ENCODE measurements at regions not wholly inside any gene's neighbourhood (a gene's known extent, or its start where the extent isn't known, plus 50 kb on each side); places are given as distances from the start of the nearest gene placed in this dataset.

GRCh38 chr21:14673649-14674048 lies 127.5 kb upstream of the SAMSN1 start:
- no peak overlapping the region for H3K4me3 Mint-ChIP-seq
- no peak for DNase-seq

More at GRCh38 chr21:14673649-14674048, 127.5 kb upstream of the SAMSN1 start:
- H3K9me3 ChIP-seq (ENCODE audit: control insufficient read depth, low read depth, low read length) = no peaks in the 10 kb centered on the region
- H4K91ac ChIP-seq (ENCODE audit: insufficient read length, low read depth, low read length) = no peak overlapping the region
- Mint-ChIP-seq H3K27me3 (ENCODE audit: low read depth) (no peaks in the 10 kb centered on the region), H3K27ac (no peak overlapping the region), H3K4me1 (peaks cover 2 to 10% of the 10 kb centered on the region in 2 experiments; a peak in 3 of 4 replicates), H3K9me3 (peaks cover 0 to 4% of the 10 kb centered on the region in 2 experiments; a peak in 1 of 5 replicates), H3K36me3 (ENCODE audit: insufficient read depth in 1 of 3, low read depth in 3 of 3) (0 out of 7 replicates have a peak, but pooled peaks cover 0 to 4% (median 0%) of the 10 kb centered on the region in 3 experiments)
- H2BK15ac ChIP-seq (ENCODE audit: low read depth, low read length) = no peak overlapping the region
- H4K5ac ChIP-seq (ENCODE audit: insufficient read length, low read depth, low read length) = no peak overlapping the region
- H3K23ac ChIP-seq (ENCODE audit: insufficient read length, low read depth, low read length) = no peak overlapping the region
- no peaks in the 10 kb centered on the region for H4K20me1 ChIP-seq (ENCODE audit: control insufficient read depth, insufficient read depth, insufficient read length)
- H2BK12ac ChIP-seq (ENCODE audit: insufficient read length, low read depth, low read length) = no peak overlapping the region
- H2BK5ac ChIP-seq (ENCODE audit: insufficient read length, low read length) = no peak overlapping the region
- no peak overlapping the region for H3K18ac ChIP-seq (ENCODE audit: insufficient read length, low read depth, low read length)
- no peak overlapping the region for H2BK20ac ChIP-seq (ENCODE audit: low read depth, low read length, poor library complexity, severe bottlenecking)
- H3K79me2 ChIP-seq (ENCODE audit: insufficient read depth, low read length) = no peaks in the 10 kb centered on the region
- no peaks in the 10 kb centered on the region for H3K23me2 ChIP-seq (ENCODE audit: insufficient read length, low read depth, low read length, poor library complexity, severe bottlenecking)
- no peak overlapping the region for H3K9ac ChIP-seq (ENCODE audit: extremely low read depth, insufficient read length, low read length)
- no peaks in the 10 kb centered on the region for H3K27me3 ChIP-seq (ENCODE audit: insufficient read depth, low read length)
- H3K4me2 ChIP-seq (ENCODE audit: insufficient read depth, insufficient read length, low read length) = no peak overlapping the region
- no peak overlapping the region for H2BK120ac ChIP-seq (ENCODE audit: low read depth, low read length, poor library complexity, severe bottlenecking)
- WGBS (ENCODE audit: extremely low coverage, insufficient read length, low lambda C conversion rate) = no CpG with 5 or more reads among the region's 3 CpGs
- no peak overlapping the region for H3K14ac ChIP-seq (ENCODE audit: insufficient read depth, low read length)
- TF ChIP-seq CTCF (conservative IDR thresholded peaks at IDR 0.05) = no peak
- no peak overlapping the region for H2AFZ ChIP-seq (ENCODE audit: low read length)
- peaks cover 3% of the 10 kb centered on the region; the same call in 1 of the 2 replicates for H3K4me1 ChIP-seq (ENCODE audit: insufficient read depth, low read length)
- H2AK5ac ChIP-seq (ENCODE audit: insufficient read length, low read length) = no peak overlapping the region
- H3K4ac ChIP-seq (ENCODE audit: low read depth, low read length) = no peak overlapping the region
- H3T11ph ChIP-seq (ENCODE audit: low read length) = no peak overlapping the region
- no peak overlapping the region for H4K8ac ChIP-seq (replicated peaks; ENCODE audit: insufficient read length, low read depth, low read length)
- no peak overlapping the region for H3K56ac ChIP-seq (ENCODE audit: insufficient read length, low read depth, low read length)
- no peaks in the 10 kb centered on the region for H3K79me1 ChIP-seq (ENCODE audit: insufficient read depth, low read depth, low read length, poor library complexity, severe bottlenecking)
- no peak overlapping the region for H3K27ac ChIP-seq (ENCODE audit: insufficient read length, low read depth, low read length)

Measured in H9 (cell line).